Activated T-cell treated with anti-CD3 and anti-CD28 coated beads for 48 hours (primary cell): ENCODE measurements at regions not wholly inside any gene's neighbourhood (a gene's known extent, or its start where the extent isn't known, plus 50 kb on each side); places are given as distances from the start of the nearest gene placed in this dataset.
"Not testable (repeated sequence)": the region's sequence is repeated elsewhere in the genome, so short reads cannot be mapped to it uniquely, and the experiment has no call there.

Experiments used
- DNase-seq: peaks from one replicate; pipeline ENCODE4 v3.0.0-alpha.2; 2020; ENCODE audit warnings: low read depth

DNA sequence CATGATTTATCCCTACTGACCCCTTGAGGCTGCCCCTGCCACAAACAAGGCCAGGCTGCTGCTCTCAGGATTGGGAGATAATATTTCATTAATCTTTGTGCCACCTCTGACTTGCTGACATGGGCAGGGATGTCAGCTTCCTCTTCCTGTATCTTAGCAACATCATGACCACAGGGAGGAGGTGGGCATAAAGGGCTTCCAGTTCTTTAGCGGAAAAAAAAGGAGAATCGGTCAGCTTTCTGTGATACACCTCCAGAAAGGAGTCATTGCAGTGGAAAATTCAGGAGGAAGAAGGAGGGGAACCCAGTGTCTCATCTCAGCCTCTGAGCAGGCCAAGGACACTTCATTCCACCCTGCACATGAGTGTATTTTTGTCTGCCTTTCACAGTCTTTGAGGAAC, 206.8 kb upstream of the SDK2 start:
- no peak for DNase-seq

DNA sequence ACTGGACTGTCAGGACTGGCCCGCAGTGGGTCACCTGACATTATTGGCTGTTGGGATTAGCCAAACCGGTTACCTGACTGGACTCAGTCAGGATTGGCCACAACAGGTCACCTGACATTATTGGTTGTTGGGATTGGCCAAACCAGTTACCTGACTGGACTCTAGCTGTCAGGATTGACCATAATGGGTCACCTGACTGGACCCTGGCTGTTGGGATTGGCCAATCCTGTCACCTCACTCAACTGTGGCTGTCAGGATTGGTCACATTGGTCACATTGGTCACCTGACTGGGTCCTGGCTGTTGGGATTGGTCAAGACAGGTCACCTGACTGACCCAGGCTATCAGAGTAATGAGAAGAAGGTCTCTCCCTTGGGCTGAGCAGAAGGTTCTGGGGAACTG, 207.7 kb upstream of the SDK2 start:
- DNase-seq = no peak

DNA sequence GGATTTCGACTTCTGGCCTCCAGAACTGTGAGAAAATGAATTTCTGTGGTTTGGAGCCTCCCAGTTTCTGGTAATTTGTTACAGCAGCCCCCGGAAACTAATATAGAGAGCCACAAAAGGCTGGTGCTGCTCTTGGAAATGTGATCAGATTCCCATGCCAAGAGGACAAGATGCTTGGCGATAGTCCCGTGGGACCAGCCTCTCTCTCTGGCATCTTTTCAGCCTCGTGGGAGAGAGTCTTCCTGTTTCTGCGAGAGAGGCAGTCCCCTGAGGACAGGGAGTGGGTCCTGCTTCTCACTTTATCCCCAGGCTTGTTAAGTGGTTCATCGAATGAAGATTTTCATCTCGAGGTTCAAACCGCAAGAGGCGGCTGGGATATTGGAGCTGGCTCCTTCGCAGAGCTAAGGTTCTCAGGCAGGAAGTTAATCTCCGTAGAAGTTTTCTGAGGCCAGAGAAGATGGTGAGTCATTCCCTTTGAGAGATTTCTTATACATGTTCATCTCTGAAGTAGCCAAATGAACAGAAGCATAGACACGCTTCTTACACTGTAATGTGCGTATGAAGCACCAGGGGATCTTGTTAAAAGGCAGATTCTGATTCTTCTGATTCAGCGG, 211.6 kb upstream of the SDK2 start:
- DNase-seq = no peak

DNA sequence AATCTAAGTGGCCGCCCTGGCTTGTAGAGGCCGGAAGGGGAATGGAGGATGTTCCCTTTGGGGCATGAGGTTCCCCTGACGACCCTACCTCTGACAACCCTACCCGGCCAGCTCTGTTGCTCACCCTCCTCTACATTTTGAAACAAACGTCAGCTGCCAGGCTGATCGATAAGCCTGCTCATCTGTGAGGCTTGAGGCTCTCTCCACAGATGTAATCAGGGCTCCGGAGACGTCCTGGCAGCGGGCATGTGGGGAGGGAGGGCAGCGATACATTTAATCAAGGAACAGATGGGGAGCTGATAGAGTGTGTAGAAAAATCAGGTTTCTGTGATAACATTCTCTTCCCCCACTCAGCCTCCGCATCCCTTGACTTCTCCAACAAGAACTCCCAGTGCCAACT, 212.3 kb upstream of the SDK2 start:
- no peak for DNase-seq

DNA sequence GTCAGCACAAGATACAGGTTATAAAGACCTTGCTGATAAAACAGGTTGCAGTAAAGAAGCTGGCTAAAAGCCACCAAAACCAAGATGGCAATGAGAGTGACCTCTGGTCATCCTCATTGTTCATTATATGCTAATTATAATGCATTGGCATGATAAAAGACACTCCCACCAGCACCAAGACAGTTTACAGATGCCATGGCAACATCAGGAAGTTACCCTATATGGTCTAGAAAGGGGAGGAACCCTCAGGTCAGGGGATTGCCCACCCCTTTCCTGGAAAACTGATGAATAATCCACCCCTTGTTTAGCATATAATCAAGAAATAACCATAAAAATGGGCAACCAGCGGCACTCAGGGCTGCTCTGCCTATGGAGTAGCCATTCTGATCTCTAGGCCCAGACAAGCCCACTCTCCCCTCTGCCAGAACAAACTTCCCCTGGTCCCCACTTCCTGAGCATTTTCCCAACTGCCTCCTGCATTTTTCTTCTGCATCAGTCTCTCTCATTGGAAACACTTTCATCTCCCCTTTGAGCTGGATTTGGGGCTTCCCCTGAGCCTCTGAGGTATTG, 215.3 kb upstream of the SDK2 start:
- DNase-seq = not testable (repeated sequence)

DNA sequence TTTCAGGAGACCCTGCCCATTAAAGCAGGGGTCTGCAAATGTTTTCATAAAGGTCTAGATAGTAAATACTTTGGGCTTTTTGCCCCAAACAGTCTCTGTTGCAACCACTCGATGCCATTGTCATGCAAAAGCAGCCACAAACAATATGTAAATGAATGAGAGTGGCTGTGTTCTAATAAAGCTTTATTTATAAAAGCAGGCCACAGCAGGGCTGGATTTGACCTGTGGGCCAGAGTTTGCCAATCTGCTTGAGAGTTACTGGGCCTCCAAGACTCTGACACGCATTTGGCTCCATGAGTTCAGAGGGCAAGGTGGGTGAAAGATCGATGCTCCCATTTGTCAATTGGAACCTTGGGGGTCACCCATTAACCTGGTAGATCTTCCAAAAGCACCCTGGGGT, 217.3 kb upstream of the SDK2 start:
- no peak for DNase-seq

DNA sequence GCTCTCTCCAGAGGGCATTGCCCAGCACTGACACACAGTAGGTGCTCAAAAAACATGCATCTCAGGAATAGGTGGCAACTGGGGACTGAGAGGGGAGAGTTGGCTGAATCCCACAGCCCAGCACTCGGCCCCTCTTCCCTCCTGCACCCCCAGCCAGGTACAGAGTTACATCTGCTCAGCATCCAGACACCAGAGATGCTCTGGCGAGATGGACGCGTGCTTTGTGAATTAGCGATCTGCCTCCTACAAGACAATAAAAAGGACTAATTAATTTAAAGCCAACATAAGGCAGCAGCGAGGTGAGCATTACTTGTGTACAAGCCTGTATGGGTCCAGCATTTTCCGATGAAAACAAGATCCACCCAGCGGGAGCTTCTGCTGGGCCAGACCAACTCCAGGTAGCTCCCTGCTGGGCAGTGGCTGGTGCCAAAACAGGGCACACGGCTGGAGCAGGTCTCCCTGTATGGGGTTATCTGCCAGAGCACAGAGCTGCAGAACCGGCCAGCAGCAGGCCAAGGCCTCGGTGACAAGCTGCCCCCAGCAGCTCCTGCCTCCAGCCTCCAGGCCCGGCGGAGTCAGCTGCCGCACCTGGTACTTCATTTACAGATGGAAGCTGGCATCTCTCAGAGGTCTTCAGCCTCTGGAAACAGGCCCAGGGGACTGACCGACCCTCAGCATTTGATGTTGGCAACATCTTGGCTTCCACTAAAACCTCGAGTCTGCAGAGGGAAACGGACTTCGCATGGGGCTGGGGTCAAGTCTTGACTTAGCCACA, 219.7 kb upstream of the SDK2 start:
- no peak for DNase-seq

DNA sequence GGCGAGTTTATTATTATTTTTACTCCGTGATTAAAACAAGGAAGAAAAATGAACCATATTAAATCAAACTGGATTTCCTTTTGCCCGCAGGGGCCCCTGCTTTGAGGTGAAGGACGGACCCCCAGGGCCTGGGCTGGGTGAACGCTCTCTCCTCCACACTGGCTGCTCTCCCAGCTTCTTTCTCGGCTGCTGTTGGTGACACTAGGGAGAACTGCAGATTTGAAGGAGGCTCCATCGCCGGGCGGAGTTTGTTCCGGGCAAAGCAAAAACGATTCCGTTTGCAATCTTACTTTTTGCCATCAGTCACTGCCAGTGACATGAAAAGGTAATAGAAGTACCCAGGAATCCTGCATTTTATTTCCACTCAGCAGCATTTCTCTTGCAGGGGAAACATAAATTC, 221.6 kb upstream of the SDK2 start:
- DNase-seq = no peak

DNA sequence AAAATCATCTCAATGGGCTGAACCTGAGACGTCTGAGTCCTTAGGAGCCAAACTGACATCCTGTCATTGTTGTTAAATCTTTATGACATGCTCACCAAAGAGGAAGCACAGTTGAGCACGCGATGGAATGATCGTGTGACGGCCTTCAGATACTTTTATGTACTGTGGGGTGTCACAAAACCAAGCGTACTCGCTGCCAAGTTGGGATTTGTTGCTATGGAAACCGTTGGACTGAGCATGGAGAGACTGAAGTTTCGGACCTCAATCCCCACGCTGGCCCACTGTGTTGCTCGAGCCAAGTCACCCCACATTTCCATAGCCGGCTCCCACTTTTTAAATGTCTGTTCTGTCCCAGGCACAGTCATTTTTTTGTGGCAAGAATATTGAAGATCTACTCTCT, 222.8 kb upstream of the SDK2 start:
- DNase-seq = no peak

DNA sequence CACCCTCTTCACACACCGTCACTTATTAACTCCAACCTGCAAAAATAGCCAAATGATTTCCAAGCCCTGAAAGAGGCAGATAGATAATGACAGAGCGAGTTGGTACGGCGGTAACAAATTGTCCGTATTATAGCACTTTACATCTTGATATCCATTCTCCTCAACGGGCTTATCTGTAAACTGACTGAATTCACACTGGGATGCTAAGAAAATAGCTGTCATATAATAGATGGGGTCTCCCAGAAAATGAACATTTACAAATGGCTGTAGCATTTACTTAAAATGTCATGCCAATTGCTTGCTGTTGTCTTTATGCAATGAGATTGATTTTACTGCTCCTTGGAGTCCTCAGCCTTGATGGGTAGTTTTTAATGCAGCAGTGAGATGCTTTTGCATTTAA, 225.8 kb upstream of the SDK2 start:
- DNase-seq = no peak

DNA sequence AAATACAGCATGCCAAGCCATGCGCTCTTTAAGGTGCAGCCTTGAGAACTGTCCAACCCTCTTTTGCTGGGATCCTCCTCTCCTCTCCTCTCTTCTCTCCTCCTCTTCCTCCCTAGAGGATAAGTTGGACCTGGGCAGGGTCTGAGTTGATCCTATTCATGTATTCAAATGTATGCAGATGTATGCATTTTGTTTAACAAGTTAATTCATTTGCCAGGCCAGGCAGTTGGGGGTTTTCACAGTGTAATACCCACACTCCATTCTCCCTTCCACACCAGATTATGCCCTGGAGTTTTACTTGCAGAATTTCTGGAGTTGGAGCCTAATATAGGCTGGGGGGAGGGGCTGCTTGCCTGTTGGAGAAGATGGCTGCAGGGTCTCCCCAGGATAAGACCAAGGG, 226.2 kb upstream of the SDK2 start:
- DNase-seq = no peak

DNA sequence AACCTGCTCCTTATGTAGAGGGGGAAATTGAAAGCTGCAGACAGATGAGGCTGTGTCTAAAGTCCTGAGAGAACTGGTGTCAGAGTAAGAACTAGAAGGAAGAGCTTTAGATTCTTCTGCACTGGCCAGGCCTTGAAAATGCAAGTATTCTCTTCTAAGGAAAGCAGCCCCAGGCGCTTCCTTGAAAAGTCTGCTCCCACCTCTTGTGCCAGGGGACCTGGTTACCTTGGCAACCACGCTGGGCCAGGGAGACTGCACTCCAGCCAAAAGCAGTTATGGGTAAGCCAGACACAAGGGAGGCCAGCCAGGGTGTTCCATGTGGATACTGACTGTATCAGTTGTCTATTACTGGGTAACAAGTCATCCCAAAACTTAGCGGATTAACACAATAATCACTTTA, 228.6 kb upstream of the SDK2 start:
- no peak for DNase-seq

DNA sequence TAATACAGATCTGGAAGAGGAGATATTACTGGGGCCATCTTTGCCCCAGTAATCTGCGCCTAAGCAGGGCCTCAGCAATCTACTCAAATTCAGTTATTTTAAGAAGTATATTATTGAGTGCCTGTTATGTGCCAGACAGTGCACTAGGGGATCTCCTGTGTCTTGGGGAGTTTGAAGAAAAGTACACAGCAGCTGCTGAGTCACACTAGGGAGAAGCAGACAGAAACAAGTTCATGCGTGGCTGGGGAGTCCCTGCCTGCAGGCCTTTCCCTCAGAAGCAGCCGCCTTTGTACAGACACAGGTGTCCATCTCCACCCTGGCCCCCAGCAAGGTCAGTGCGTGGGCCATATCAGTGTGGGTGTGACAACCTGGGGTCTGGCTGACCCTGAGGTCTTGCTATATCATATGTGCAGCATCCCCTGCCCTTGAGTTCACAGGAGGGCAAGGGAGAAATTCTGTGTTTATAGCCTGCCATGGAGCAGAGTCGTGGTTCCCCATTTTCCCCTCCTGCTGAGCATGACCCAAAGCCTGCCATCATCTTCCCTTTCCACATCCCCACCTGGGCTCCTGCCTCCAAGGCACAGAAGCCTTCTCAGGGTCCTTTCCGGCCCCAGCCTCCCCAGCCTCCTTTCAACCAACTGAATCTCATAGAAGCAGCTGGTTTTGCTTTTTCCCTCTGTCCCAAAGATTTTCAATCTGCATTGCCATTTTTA, 229.9 kb upstream of the SDK2 start:
- DNase-seq = no peak

DNA sequence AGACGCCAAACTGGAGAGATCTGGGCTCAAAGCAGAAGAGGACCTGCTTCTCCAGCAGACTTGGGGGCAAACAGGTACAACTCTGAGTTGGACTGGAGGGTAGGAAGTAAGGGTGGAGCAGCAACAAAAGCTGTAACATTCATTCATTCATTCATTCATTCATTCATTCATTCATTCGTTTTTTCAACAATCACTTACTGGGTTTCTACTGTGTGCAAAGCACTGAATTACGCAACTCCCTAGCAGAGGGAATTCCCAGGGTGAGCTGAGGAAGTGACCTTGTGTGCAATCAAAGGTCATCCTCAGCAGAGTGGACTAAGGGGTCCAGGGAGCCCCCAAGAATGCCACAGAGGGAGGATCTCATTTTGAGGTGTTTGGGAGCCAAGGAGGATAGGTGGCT, 231.1 kb upstream of the SDK2 start:
- DNase-seq = no peak

DNA sequence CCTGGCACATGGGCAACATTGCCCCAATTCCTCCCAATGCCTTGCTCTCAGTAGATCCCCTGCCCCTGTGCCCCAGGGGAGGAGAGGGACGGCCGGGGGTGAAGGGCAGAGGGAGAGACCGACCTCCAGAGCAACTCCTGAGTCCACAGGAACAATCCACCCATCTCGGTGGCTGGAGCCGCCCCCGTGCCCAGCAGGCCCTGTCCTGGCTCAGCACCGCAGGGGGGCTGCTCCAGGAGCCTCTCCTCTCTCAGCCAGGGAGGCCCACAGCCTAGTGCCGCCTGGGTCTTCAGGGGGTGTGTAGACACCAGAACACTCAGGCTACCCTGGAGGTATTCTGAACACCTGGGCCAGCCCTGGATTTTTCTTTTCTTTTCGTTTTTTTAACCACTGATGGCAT, 233.7 kb upstream of the SDK2 start:
- no peak for DNase-seq

DNA sequence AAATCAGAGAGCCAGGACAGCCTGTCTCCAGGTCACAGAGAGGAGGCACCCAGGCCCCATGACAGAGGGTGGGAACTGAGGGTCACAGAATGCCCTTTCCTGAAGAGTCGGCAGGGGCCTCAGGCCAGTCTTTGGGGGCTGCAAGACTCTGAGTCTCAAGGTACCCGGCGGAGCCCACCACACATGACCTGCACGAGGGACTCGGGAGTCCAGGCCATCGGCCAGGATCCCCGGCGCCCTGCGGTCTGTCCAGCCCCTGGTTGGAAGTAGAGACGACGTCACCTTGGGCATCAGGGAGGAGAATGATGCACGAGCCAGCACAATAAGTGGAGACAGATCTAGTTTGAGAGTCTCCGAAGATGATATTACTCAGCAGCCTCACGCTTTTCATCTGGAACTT, 234.7 kb upstream of the SDK2 start:
- DNase-seq = no peak

DNA sequence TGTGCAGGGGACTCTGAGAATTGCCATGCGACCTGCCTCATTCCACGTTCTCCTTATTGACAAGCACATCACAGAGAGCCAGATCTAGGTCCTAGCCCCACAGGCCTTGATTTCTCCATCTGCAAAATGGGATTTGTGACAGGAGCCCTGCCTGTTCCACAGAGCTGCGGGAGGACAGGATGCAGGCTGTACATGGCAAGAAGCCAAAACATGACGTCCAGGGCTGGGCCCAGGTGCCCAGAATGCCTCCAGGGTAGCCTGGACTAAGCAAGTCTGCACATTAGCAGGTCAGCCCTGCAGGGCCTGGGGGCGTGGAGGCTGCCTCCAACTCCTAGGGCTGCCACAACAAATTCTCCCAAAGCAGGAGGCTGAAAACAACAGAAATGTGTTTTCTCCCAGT, 235.7 kb upstream of the SDK2 start:
- no peak for DNase-seq

DNA sequence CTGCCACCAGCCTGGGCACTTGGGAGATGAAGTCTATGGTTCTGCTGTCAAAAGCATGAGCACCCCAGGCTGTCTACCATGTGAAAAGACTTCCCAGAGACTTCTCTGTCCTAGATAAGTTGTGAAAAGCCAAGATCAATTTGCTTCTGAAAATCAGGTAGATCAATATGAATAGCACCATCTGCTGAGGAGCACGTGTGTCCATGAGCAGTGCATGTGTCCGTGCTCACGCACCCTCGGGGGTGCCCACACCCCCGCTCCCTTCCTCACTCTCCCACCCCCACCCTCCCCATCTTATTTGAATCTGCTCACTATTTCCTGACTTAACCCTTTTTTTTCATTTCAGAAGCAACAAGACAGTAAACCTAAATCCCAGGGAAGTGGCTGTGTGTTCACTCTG, 238.3 kb upstream of the SDK2 start:
- no peak for DNase-seq

DNA sequence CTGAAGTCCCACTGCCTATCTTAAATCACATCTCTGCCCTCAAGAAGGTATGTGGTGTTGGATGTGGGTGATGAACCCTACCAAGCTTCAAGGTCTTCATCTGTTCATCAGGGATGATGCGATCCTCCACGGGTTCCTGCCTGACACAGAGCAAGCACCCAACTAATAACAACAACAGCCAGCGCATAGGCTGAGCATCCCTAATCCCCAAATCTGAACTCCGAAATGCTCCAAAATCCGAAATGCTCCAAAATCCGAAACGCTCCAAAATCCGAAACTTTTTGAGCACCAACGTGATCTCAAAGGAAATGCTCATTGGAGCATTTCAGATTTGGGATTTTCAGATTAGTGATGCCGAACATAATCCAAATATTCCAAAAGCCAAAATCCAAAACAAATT, 238.9 kb upstream of the SDK2 start:
- DNase-seq = no peak

DNA sequence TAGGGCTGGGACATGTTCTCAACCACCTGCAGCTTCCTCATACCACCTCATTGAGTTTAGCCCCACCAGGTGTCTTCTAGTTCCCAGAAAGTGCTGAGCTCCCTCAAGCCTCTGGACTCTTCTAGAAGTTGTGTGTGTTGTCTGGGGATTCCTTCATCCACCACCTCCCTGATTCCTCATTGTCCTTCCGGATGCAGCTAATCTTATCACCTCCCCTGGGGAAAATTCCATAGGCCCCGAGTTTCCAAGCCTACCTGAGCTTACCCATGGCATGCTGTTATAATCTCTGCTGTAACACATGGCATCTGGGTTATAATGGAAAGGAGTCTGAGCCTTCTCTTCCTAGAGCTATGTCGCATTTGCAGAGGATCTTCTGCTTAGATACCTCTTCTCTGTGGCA, 243.5 kb upstream of the SDK2 start:
- no peak for DNase-seq

DNA sequence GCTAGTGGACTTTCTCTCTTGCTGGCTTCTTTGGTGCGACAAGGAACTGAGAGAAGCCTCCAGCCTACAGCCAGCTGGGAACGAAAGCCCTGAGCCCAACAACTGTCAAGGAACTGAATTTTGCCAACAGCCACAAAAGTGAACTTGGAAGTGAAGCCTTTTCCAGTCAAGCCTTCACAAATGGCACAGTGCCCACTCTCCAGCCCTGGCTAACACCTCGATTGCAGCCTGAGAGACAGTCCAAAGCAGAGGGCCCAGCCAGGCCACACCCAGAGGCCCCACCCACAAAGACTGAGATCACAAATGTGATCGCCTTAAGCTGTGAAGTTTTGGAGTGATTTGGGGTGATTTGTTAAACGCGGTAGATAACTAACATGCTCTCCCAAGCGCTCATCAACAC, 244.6 kb upstream of the SDK2 start:
- no peak for DNase-seq

DNA sequence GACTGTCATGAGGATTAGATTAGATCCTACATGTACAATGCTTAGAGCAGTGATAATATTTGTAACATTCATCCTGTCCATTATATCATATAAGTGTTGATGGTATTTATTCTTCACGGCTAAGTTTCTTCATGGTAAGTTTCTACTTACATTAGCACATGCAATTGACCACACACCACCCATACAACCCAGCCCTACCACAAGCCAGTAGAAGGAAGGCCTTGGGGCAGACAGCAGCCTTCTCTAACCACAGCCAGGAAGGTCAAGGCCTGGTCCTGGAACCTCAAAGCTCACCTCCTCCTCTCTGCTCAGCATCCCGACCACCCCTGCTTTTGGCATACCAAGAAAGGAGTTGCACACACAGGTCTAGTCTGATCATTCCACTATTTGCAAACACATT, 245.2 kb upstream of the SDK2 start:
- no peak for DNase-seq

DNA sequence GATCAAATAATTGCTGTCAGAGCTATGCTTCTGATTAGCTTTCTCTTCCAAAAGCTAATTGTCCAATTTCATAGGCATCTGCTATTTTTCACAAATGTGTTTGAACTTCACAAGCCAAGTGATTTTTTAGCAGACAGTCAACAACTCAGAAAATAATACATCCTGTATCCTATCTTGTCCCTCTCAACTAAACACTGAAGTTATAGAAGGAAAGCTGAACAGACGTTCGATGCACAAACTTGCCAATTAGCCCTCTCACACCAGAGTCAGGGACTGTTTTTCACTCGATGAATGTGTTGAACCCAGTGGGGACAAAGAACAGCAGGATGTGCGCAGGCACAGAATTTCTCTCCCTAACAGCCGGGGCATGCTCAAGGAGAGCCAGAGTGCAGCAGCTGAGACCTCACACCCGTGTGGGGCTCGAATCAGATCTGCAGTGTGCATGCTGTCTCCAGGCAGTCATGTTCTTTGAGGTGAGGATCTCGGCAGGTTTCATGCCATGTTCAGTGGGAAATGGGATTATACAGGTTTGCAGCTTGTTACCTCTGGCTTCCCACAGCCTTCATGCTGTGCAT, 246.7 kb upstream of the SDK2 start:
- DNase-seq = no peak
